ENCODE measurements at regions not wholly inside any gene's neighbourhood (a gene's known extent, or its start where the extent isn't known, plus 50 kb on each side); places are given as distances from the start of the nearest gene placed in this dataset.

DNA sequence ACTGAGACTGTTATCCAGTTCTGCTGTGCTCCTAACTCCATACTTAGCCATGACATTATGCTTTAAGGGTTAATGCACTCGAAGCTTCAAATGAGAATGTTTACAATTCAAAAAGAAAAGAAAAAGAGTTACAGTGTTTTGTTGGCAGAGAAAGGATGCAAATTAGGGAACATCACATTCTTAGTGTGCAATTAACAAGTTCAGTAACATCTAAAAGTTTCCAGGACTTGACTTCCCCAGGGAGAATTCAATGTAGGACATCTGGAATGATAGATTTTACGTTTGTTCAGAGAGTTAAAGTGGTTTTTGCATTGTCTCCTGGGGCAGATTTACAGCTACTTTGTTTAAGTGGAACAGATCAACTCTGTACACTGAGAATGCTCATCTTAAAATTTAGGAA is 525.2 kb downstream of the LIG4 start:
- DNase-seq (ENCODE audit: extremely low spot score): no peak
- TF ChIP-seq, protein P1, sequence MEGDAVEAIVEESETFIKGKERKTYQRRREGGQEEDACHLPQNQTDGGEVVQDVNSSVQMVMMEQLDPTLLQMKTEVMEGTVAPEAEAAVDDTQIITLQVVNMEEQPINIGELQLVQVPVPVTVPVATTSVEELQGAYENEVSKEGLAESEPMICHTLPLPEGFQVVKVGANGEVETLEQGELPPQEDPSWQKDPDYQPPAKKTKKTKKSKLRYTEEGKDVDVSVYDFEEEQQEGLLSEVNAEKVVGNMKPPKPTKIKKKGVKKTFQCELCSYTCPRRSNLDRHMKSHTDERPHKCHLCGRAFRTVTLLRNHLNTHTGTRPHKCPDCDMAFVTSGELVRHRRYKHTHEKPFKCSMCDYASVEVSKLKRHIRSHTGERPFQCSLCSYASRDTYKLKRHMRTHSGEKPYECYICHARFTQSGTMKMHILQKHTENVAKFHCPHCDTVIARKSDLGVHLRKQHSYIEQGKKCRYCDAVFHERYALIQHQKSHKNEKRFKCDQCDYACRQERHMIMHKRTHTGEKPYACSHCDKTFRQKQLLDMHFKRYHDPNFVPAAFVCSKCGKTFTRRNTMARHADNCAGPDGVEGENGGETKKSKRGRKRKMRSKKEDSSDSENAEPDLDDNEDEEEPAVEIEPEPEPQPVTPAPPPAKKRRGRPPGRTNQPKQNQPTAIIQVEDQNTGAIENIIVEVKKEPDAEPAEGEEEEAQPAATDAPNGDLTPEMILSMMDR (IDR thresholded peaks at IDR 0.05; ENCODE audit: control extremely low read depth, extremely low read depth, low read depth, missing control alignments): no peak
- ChIA-PET CTCF (interaction anchor here (2.0 kb wide), 1 partner anchor 12 kb away, joined by 5 read pairs; no protein-coding TSS in a partner anchor), POLR2A (no interaction called here)

DNA sequence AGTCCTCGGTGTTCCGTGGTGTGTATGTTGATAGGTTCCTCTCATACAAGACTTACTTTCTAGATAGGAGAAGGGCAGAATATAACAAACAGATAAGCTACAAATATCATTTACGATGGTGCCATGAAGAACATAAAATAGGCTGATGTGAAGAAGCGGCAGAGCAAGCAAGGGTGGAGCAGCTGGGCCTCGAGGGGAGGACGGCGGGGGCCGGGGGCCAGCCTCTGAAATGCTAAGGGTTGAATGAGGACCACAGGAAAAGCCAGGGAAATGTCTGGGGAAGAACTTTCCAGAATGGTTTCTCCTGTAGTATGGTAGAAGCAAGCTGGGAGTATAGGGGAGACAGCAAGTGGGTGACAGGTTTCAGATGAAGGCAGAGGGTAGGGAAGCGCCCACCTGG is 529.5 kb downstream of the LIG4 start:
- TF ChIP-seq, protein P1 (IDR thresholded peaks at IDR 0.05; ENCODE audit: control extremely low read depth, extremely low read depth, low read depth, missing control alignments): no peak
- no peak for DNase-seq (ENCODE audit: extremely low spot score)
- ChIA-PET POLR2A (no interaction called here), CTCF (interaction anchor here (0.9 to 2.1 kb wide), 4 partner anchors 9 to 24 kb away, joined by 3 to 6 read pairs (median 4); no protein-coding TSS in a partner anchor)

DNA sequence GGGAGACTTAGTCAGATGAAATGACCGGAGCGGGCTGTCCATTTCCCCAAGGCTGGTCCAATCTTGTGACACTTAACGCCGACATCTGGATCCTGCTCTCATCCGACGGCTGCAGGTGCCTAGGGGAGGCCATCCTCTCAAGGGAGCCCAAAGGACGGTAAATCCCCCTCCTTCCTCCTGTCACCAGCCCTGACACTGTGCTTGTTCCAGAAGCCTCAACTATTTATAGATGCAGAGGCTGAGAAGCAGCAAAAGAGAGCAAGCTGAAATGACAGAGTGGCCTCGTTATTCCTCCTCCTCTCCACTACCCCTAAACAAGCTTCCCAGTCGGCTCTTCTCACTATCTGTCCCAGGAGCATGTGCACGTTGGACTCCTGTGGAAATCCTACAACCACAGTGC is 533.7 kb downstream of the LIG4 start:
- no peak for DNase-seq (ENCODE audit: extremely low spot score)
- CTCF ChIA-PET: no interaction called here
- TF ChIP-seq, protein P1 (IDR thresholded peaks at IDR 0.05; ENCODE audit: control extremely low read depth, extremely low read depth, low read depth, missing control alignments): no peak
- POLR2A ChIA-PET: no interaction called here

DNA sequence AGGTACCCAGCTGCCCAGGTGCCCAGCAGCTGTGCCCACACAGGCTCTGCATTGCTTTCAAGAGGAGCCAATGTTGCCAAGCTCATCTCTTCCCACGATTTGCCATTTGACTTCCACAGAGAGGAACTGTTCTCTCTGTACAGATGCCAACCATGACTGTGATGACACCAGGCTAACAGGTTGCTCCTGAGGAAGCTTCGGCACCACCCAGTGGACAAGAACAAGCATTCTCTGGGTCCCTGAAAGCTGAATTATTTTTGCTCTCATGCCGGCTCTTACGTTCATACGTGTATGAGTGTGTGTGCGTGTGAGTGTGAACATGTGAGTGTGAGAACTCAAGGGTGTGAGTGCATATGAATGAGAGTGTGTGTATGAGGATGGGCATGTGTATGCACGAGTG is 535.2 kb downstream of the LIG4 start:
- CTCF ChIA-PET: interaction anchor here (0.7 to 1.1 kb wide), 2 partner anchors 11 to 14 kb away, joined by 3 read pairs; no protein-coding TSS in a partner anchor
- DNase-seq (ENCODE audit: extremely low spot score): no peak
- POLR2A ChIA-PET: no interaction called here
- TF ChIP-seq, protein P1 (IDR thresholded peaks at IDR 0.05; ENCODE audit: control extremely low read depth, extremely low read depth, low read depth, missing control alignments): no peak

DNA sequence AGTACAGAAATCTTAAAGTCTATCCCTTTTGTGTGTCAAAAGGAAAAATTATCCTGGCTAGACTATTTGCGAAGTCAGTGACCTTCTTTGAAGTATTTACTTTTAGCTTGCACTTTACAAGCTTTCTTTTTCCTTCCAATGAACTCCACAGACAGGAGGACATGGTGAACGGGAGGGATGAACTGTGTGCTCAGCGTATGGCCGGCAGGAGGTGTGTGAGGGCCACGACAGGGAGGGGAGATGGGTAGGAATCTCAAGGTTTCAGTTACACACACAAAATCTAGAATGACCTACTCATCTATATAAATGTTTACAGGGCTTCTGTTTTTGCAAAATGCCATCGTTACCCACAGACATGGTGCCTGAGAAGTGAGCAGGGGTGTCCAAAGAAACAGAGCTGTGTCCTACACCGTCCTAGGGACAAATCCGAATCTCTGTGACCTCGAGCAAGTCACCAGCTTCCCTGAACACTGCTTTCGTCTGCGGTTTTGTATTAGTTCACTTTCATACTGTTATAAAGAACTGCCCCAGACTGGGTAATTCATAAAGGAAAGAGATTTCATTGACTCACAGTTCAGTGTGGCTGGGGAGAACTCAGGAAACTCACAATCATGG is 537.2 kb downstream of the LIG4 start:
- POLR2A ChIA-PET: no interaction called here
- TF ChIP-seq, protein P1 (IDR thresholded peaks at IDR 0.05; ENCODE audit: control extremely low read depth, extremely low read depth, low read depth, missing control alignments): no peak
- CTCF ChIA-PET: no interaction called here
- no peak for DNase-seq (ENCODE audit: extremely low spot score)

DNA sequence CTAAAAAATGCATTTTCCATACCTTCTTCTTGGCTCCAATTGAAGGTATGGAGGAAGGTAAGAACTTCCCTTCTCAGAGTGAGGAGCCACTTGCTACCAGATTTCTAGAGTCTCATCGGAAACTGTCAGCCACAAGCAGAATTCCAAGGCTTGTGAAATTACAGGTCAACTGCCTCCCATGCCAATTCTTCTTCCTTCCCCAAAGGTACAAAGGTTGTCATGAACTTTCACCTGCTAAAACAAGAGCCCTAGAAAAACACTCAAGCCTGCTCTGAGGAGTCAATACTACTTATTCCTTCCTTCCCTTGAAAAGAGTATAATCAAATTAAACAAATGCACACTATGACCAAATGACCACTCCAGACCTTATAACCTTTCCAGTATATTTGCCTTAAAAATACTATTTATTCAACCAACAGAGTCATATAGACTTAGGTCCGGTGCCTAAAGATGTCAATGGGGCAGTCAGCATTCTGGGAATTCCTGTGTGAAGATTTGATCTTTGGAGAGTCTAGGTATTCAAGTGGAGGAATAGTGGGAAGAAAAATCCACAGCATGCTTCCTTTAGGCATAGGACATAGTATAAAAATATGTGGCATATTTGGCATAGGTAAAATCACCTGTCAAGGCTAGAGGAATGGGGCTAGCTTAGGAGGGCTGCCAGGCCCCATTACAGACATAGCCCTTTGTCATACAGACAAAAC is 539.3 kb downstream of the LIG4 start:
- TF ChIP-seq, protein P1 (IDR thresholded peaks at IDR 0.05; ENCODE audit: control extremely low read depth, extremely low read depth, low read depth, missing control alignments): no peak
- POLR2A ChIA-PET: no interaction called here
- CTCF ChIA-PET: interaction anchor here (2.0 kb wide), 1 partner anchor 10 kb away, joined by 6 read pairs; no protein-coding TSS in a partner anchor
- DNase-seq (ENCODE audit: extremely low spot score): no peak
